HEK293 (cell line): ENCODE measurements at regions not wholly inside any gene's neighbourhood (a gene's known extent, or its start where the extent isn't known, plus 50 kb on each side); places are given as distances from the start of the nearest gene placed in this dataset.

Source experiments
- CTCF ChIA-PET: fragments of 350-600 bp; formaldehyde crosslinking; extraction: SDS; loops from one replicate; lab custom pipeline; 2021; ENCODE audit warnings: antibody characterized with exemption; lab: Yijun Ruan, JAX
- POLR2A ChIA-PET: fragments of 300-600 bp; formaldehyde crosslinking; extraction: SDS; loops from one replicate; lab custom pipeline; 2020; ENCODE audit warnings: antibody characterized with exemption, inconsistent platforms; lab: Yijun Ruan, JAX
- H3K27ac ChIP-seq: fragments of 200-500 bp; sonication (Bioruptor generic); 2 replicates; pipeline ENCODE4 v1.5.1; 2014; ENCODE audit warnings: low read depth, low read length, control low read depth, inconsistent platforms; ENCODE audit errors: extremely low read depth
- H3K36me3 ChIP-seq, 2 experiments: fragments of 200-500 bp in 1 of 2; sonication (Bioruptor generic) in 1 of 2; 1 replicate in 1 of 2; 2 replicates in 1 of 2; pipeline ENCODE4 v1.5.1; 2014 to 2017; ENCODE audit warnings: inconsistent platforms in 2 of 2, low read length in 2 of 2; ENCODE audit not compliant: control insufficient read depth in 2 of 2, insufficient read depth in 1 of 2
- H3K4me1 ChIP-seq: fragments of 200-500 bp; sonication (Bioruptor generic); 2 replicates; pipeline ENCODE4 v1.5.1; 2014; ENCODE audit warnings: mild to moderate bottlenecking, low read length, inconsistent platforms; ENCODE audit not compliant: control insufficient read depth, insufficient read depth
- H3K4me3 ChIP-seq: 2 replicates; pipeline ENCODE4 v1.5.1; 2011; ENCODE audit warnings: low read depth, mild to moderate bottlenecking, control low read depth, low read length, moderate library complexity
- H3K9me3 ChIP-seq: fragments of 200-500 bp; sonication (Bioruptor generic); 2 replicates; pipeline ENCODE4 v1.5.1; 2014; ENCODE audit warnings: low read depth, low read length, inconsistent platforms; ENCODE audit not compliant: control insufficient read depth, insufficient read depth
- AEBP2 ChIP-seq: fragments of 450-650 bp; formaldehyde crosslinking; IDR thresholded peaks from 2 replicates; pipeline ENCODE4 v1.5.1; 2016; ENCODE audit warnings: missing biosample characterization, missing genetic modification characterization, borderline replicate concordance
- GLI2 ChIP-seq: fragments of 450-650 bp; formaldehyde crosslinking; IDR thresholded peaks from 2 replicates; pipeline ENCODE4; 2017; ENCODE audit warnings: missing biosample characterization, missing genetic modification characterization, low read depth, borderline replicate concordance
- HOXC10 ChIP-seq: sonication (generic); formaldehyde crosslinking; IDR thresholded peaks from 2 replicates; pipeline ENCODE4 v1.8.1; 2023; ENCODE audit warnings: mild to moderate bottlenecking, missing genetic modification reagents
- HOXD13 ChIP-seq: sonication (generic); formaldehyde crosslinking; IDR thresholded peaks from 2 replicates; pipeline ENCODE4 v1.8.0; 2022; ENCODE audit warnings: missing genetic modification reagents, borderline replicate concordance
- PRDM6 ChIP-seq: fragments of 450-650 bp; formaldehyde crosslinking; IDR thresholded peaks from 2 replicates; pipeline ENCODE4 v1.5.1; 2017; ENCODE audit warnings: missing biosample characterization, missing genetic modification characterization
- RBAK ChIP-seq: fragments of 450-650 bp; formaldehyde crosslinking; IDR thresholded peaks from 2 replicates; pipeline ENCODE4 v1.5.1; 2016; ENCODE audit warnings: missing biosample characterization, missing genetic modification characterization
- ZBTB1 ChIP-seq: fragments of 450-650 bp; formaldehyde crosslinking; IDR thresholded peaks from 2 replicates; pipeline ENCODE4 v1.5.1; 2016; ENCODE audit warnings: missing biosample characterization, missing genetic modification characterization
- ZNF184 ChIP-seq: fragments of 450-650 bp; IDR thresholded peaks from 2 replicates; pipeline ENCODE4 v1.5.1; 2018; ENCODE audit warnings: missing biosample characterization, mild to moderate bottlenecking, missing genetic modification characterization
- ZNF266 ChIP-seq: fragments of 450-650 bp; formaldehyde crosslinking; IDR thresholded peaks from 2 replicates; pipeline ENCODE4 v1.5.1; 2016; ENCODE audit warnings: missing biosample characterization, missing genetic modification characterization, low read depth
- ZNF626 ChIP-seq: fragments of 450-650 bp; sonication (Bioruptor Pico); formaldehyde crosslinking; IDR thresholded peaks from 2 replicates; pipeline ENCODE4 v1.5.1; 2018; ENCODE audit warnings: missing biosample characterization, missing genetic modification characterization, inconsistent platforms
- ZNF677 ChIP-seq: fragments of 450-650 bp; IDR thresholded peaks from 2 replicates; pipeline ENCODE4 v1.5.0; 2018; ENCODE audit warnings: missing biosample characterization, mild to moderate bottlenecking, missing genetic modification characterization, moderate library complexity
- ZNF76 ChIP-seq: fragments of 450-650 bp; formaldehyde crosslinking; IDR thresholded peaks from 2 replicates; pipeline ENCODE4; 2016; ENCODE audit warnings: low read depth, missing biosample characterization, missing genetic modification characterization, borderline replicate concordance
- ZXDB ChIP-seq: fragments of 450-650 bp; formaldehyde crosslinking; IDR thresholded peaks from 2 replicates; pipeline ENCODE4 v1.5.1; 2016; ENCODE audit warnings: missing biosample characterization, missing genetic modification characterization
- TF ChIP-seq, protein P1 (sequence below): fragments of 450-650 bp; formaldehyde crosslinking; conservative IDR thresholded peaks from 2 replicates; pipeline ENCODE4 v1.5.1; 2016; ENCODE audit warnings: low read depth, missing biosample characterization, missing genetic modification characterization
- TF ChIP-seq, protein P2 (sequence below): fragments of 450-650 bp; formaldehyde crosslinking; IDR thresholded peaks from 2 replicates; pipeline ENCODE4 v1.5.1; 2016; ENCODE audit warnings: missing biosample characterization, missing genetic modification characterization
- TF ChIP-seq, protein P3 (sequence below): fragments of 450-650 bp; formaldehyde crosslinking; IDR thresholded peaks from 2 replicates; pipeline ENCODE4 v1.5.1; 2016; ENCODE audit warnings: missing biosample characterization, missing genetic modification characterization
- TF ChIP-seq, protein P4 (sequence below): fragments of 450-650 bp; IDR thresholded peaks from 2 replicates; pipeline ENCODE4 v1.5.1; 2018; ENCODE audit warnings: missing biosample characterization, missing genetic modification characterization

GRCh38 chr16:74024953-74025352, 271.7 kb upstream of the PSMD7 start:
- POLR2A ChIA-PET: no interaction called here
- TF ChIP-seq, protein P1, sequence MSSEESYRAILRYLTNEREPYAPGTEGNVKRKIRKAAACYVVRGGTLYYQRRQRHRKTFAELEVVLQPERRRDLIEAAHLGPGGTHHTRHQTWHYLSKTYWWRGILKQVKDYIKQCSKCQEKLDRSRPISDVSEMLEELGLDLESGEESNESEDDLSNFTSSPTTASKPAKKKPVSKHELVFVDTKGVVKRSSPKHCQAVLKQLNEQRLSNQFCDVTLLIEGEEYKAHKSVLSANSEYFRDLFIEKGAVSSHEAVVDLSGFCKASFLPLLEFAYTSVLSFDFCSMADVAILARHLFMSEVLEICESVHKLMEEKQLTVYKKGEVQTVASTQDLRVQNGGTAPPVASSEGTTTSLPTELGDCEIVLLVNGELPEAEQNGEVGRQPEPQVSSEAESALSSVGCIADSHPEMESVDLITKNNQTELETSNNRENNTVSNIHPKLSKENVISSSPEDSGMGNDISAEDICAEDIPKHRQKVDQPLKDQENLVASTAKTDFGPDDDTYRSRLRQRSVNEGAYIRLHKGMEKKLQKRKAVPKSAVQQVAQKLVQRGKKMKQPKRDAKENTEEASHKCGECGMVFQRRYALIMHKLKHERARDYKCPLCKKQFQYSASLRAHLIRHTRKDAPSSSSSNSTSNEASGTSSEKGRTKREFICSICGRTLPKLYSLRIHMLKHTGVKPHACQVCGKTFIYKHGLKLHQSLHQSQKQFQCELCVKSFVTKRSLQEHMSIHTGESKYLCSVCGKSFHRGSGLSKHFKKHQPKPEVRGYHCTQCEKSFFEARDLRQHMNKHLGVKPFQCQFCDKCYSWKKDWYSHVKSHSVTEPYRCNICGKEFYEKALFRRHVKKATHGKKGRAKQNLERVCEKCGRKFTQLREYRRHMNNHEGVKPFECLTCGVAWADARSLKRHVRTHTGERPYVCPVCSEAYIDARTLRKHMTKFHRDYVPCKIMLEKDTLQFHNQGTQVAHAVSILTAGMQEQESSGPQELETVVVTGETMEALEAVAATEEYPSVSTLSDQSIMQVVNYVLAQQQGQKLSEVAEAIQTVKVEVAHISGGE (tag by site-specific recombination): no peak
- TF ChIP-seq ZNF184 (tag by site-specific recombination) (no peak), GLI2 (no peak), HOXC10 (no peak), ZBTB1 (tag by site-specific recombination) (no peak), ZXDB (tag by site-specific recombination) (no peak), ZNF626 (no peak), ZNF266 (tag by site-specific recombination) (no peak), ZNF677 (tag by site-specific recombination) (no peak), AEBP2 (tag by site-specific recombination) (no peak), ZNF76 (tag by site-specific recombination) (no peak), PRDM6 (tag by site-specific recombination) (no peak), HOXD13 (no peak), RBAK (tag by site-specific recombination) (no peak)
- TF ChIP-seq, protein P2, sequence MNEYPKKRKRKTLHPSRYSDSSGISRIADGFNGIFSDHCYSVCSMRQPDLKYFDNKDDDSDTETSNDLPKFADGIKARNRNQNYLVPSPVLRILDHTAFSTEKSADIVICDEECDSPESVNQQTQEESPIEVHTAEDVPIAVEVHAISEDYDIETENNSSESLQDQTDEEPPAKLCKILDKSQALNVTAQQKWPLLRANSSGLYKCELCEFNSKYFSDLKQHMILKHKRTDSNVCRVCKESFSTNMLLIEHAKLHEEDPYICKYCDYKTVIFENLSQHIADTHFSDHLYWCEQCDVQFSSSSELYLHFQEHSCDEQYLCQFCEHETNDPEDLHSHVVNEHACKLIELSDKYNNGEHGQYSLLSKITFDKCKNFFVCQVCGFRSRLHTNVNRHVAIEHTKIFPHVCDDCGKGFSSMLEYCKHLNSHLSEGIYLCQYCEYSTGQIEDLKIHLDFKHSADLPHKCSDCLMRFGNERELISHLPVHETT (tag by site-specific recombination): no peak
- TF ChIP-seq, protein P3, sequence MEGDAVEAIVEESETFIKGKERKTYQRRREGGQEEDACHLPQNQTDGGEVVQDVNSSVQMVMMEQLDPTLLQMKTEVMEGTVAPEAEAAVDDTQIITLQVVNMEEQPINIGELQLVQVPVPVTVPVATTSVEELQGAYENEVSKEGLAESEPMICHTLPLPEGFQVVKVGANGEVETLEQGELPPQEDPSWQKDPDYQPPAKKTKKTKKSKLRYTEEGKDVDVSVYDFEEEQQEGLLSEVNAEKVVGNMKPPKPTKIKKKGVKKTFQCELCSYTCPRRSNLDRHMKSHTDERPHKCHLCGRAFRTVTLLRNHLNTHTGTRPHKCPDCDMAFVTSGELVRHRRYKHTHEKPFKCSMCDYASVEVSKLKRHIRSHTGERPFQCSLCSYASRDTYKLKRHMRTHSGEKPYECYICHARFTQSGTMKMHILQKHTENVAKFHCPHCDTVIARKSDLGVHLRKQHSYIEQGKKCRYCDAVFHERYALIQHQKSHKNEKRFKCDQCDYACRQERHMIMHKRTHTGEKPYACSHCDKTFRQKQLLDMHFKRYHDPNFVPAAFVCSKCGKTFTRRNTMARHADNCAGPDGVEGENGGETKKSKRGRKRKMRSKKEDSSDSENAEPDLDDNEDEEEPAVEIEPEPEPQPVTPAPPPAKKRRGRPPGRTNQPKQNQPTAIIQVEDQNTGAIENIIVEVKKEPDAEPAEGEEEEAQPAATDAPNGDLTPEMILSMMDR (tag by site-specific recombination): no peak
- TF ChIP-seq, protein P4, sequence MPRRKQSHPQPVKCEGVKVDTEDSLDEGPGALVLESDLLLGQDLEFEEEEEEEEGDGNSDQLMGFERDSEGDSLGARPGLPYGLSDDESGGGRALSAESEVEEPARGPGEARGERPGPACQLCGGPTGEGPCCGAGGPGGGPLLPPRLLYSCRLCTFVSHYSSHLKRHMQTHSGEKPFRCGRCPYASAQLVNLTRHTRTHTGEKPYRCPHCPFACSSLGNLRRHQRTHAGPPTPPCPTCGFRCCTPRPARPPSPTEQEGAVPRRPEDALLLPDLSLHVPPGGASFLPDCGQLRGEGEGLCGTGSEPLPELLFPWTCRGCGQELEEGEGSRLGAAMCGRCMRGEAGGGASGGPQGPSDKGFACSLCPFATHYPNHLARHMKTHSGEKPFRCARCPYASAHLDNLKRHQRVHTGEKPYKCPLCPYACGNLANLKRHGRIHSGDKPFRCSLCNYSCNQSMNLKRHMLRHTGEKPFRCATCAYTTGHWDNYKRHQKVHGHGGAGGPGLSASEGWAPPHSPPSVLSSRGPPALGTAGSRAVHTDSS (tag by site-specific recombination): no peak
- H3K36me3 ChIP-seq: no peaks in the 10 kb centered on the region
- H3K4me1 ChIP-seq: no peaks in the 10 kb centered on the region
- H3K4me3 ChIP-seq: no peak overlapping the region
- H3K9me3 ChIP-seq: no peaks in the 10 kb centered on the region
- H3K27ac ChIP-seq: no peak overlapping the region
- CTCF ChIA-PET: interaction anchor here (1.0 kb wide), 1 partner anchor 10 kb away, joined by 5 read pairs; no protein-coding TSS in a partner anchor
